A172 (cell line): ENCODE measurements at regions not wholly inside any gene's neighbourhood (a gene's known extent, or its start where the extent isn't known, plus 50 kb on each side); places are given as distances from the start of the nearest gene placed in this dataset.
"Not testable (repeated sequence)": the region's sequence is repeated elsewhere in the genome, so short reads cannot be mapped to it uniquely, and the experiment has no call there.

ENCODE experiments used
- DNase-seq: peaks from one replicate; pipeline ENCODE4 v3.0.0-alpha.2; 2015; ENCODE audit warnings: low spot score

GRCh38 chr11:69869311-69869939, 50.2 kb upstream of the FGF3 start:
- no peak for DNase-seq

DNA sequence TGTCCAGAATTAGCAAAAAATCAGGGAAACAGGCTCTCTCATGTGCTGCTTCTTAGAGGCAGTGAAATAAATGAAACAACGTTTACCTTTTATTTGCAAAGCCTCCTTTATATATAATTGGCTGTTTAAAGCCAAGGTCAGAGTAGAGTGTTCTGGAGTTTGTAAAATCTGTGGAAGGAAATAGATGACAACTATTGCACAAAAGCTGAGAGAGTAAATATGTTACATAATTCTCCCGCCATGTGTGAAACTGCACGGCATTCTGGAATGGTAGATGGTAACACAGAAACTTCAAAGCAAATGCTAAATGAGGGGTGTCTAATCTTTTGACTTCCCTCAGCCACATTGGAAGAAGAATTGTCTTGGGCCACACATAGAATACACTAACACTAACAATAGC, 51.5 kb upstream of the FGF3 start:
- no peak for DNase-seq

GRCh38 chr11:69873166-69874077, 54.2 kb upstream of the FGF3 start:
- DNase-seq = no peak

GRCh38 chr11:69874178-69874983, 55.2 kb upstream of the FGF3 start:
- no peak for DNase-seq

GRCh38 chr11:69874984-69875624, 55.9 kb upstream of the FGF3 start:
- DNase-seq = no peak

GRCh38 chr11:69876013-69876412, 56.8 kb upstream of the FGF3 start:
- no peak for DNase-seq

DNA sequence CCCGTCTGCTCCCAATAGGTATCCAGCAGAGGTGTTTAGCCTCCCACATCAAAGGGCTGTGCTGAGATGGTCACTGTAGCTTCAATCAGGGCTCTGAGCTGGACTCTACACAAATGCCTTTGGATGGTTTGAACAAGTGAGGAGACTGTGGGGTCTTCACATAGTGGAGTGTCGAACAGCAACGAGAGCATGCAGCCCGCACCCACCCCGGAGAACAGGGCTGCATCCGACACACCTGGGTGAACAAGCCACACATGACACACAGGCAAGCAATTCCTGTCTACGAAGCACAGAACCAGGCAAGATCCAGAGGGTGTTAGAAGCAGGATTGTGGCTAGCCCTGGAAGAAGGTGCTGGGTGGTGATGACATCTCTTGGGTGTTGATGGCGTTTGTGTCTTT, 58.0 kb upstream of the FGF3 start:
- no peak for DNase-seq

DNA sequence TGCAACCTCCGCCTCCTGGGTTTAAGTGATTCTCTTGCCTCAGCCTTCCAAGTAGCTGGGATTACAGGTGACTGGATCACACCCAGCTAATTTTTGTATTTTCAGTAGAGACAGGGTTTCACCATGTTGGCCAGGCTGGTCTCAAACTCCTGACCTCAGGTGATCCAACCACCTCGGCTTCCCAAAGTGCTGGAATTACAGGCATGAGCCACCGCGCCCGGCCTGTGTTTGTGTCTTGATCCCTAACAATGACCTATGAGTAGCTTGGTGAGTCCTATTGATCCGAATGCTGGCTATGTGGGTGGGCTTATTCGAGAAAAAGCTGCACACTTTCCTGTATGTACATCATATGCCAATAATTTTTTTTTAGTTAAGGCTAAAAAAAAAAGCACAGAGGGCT, 58.5 kb upstream of the FGF3 start:
- DNase-seq = not testable (repeated sequence)

DNA sequence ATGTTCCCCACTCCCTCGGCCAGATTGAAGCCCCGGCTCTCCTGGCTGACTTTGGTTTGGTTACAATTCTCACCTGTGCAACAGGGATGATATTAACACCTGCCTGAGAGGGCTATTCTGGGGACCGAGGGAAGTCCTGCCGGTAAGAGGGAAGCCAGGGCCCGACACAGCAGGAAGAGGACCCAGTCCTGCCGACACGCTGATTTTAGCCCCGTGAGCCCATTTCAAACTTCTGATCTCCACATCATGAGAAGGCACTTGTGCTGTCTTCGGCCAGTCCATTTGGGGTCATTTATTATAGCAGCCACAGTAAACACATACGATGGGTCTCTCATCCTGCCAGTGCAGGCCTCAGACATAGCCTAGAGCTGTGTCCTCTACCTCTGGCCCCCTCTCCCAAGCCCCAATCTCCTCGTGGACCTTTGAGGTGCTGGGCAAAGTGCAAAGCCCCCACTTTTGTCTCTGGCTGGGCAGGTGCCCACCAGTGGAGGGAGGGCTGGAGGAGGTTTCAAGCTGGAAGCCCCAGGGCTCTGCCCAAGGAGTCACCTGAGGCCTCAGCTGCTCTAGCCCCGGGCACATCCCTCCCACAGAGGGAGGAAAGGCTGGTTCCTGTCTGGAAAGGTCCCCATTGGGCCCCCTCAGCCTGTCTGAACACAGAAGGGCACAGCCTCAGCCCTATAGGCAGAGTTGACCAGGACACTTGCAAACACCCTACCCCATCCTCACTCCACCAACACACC, 59.1 kb upstream of the FGF3 start:
- DNase-seq = no peak

DNA sequence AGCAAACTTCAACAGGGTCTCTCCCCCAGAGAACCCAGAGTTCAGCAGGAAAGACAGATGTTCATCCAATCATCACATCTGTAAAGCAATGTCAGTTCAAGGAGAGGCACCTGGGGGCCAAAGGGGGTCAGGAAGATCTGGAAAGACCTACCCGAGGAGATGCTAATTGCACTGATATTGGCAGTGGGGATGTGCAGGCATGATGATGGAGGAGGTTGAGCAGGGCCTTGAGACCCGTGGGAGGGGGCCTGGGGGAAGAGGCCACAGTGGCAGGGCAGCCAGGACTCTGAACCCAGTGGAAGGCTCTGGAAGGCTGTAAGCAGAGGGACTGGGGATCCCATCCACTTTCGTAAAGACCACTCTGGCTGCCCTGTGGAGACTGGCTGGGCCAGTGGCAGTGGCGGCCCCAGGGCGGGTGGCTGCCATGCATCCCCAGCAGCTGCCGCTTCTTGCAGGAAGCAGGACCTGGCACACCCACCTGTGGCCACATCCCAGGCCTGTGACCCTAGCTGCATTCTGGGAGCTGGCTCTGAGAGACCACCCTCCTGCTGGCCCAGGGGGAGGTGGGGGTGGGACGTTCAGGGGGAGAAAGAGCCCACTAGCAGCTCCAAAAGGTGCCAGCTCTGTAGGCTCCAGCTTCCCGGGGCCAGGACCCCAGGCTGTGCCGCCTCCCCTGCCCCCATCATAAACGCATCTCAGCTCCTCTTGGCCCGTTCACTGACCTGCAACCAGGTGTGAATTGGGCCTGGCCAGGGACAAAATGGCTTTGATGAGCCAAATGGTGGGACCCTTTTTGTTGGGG, 59.9 kb upstream of the FGF3 start:
- no peak for DNase-seq

GRCh38 chr11:69879729-69880005, 60.5 kb upstream of the FGF3 start:
- no peak for DNase-seq

DNA sequence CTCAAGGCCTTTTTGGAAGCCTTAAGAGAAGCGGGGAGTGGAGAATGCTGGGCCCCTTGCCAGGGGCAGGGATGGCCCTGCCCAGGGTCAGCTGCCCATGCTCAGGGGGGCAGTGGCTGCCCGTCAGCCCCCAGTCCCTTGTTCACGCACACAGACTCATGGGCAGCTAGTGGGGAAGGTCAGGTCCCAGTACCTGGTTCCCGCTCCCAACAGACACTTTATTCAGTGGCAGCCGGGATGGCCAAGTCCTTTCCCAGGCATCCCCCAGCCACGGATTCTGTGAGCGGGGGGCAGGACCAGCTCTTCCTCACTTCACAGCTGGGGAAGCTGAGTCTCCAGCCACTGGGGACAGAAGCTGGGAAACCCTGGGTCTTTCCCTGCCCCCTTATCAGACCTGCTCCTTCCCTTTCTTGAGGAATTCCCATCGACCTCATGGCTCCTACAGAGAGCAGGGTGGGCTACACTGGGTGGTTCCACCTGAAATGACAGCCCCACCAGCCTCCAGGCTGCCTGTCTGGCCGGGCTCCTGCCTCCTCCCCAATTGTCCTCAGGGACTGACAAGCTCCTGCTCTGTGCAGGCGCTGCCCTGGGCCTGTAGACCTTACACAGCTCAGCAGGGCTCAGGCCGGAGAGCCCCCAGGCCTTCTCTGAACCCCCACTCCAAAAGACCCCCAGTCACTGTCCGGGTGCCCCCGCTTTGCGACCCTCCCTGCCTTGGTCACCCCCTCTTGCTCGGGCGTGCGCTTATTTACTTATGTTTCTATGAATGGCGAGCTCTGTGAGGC, 61.0 kb upstream of the FGF3 start:
- no peak for DNase-seq

- no peak for DNase-seq
These were observed 61.7 kb upstream of the FGF3 start for GRCh38 chr11:69880826-69881445.

GRCh38 chr11:69881467-69882269, 62.5 kb upstream of the FGF3 start:
- DNase-seq = no peak

- DNase-seq = no peak
These were observed 63.0 kb upstream of the FGF3 start for GRCh38 chr11:69882270-69882608.

GRCh38 chr11:69883292-69884255, 64.4 kb upstream of the FGF3 start:
- no peak for DNase-seq

DNA sequence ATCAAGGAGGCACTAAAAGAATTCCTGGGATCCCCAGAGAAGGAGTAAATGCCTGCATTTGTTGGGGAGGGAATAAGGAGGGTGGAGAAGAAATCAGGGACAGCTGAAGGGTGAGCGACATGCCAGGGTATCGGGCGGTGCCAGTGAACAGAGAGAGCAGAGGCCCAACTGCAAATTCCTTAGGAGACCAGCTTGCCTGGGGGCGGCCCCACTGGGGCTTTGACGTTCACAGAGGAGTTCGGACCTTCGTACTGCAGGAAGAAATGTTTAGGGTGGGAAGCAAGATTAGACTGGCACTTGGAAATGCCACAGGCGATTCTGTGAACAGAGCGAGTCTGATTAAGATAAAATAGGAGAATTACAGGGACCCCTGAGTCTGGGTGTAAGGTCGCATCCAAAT, 65.1 kb upstream of the FGF3 start:
- no peak for DNase-seq

DNA sequence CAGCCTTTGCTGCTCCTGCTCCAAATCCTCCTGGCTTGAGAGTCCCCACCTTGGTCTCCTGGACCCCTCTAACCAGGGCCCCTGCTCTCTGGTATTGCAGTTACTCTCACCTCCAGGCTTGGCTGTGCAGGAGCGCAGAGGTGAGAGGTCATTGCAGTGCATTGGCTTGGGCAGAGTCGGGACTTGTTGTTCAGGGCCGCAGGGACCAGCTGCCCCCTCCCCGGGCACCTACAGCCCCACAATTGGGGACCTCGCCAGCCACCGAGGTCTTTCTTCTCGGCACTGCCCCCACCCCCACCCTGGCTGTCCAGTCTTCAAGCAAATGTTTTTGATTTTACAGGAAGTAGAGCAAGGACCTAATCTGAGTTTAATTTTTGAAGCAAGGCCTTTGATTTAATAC, 65.5 kb upstream of the FGF3 start:
- DNase-seq = no peak
